PC-3 (cell line): ENCODE measurements at regions not wholly inside any gene's neighbourhood (a gene's known extent, or its start where the extent isn't known, plus 50 kb on each side); places are given as distances from the start of the nearest gene placed in this dataset.
"Not testable (repeated sequence)": the region's sequence is repeated elsewhere in the genome, so short reads cannot be mapped to it uniquely, and the experiment has no call there.

ENCODE experiments used
- ATAC-seq: fragments of 200-7000 bp; cut with Tn5 transposase; 2 replicates; pipeline ENCODE4 v1.9.1; 2020; ENCODE audit warnings: mild to moderate bottlenecking, moderate library complexity
- BruUV-seq: library from RNA; stranded (reverse); fragments of 400-500 nt; replicated peaks from 2 replicates; lab custom pipeline; 2021; lab: Mats Ljungman, UMichigan
- CTCF ChIA-PET: fragments of 300-600 bp; sonication (Branson Sonifier 250); formaldehyde crosslinking; loops from one replicate; lab custom pipeline; 2022; ENCODE audit warnings: antibody characterized with exemption; lab: Charles Lee
- POLR2A ChIA-PET: fragments of 300-600 bp; sonication (Branson Sonifier 250); formaldehyde crosslinking; loops from one replicate; lab custom pipeline; 2022; ENCODE audit warnings: antibody characterized with exemption; ENCODE audit not compliant: unreplicated experiment; lab: Charles Lee
- DNase-seq: peaks from one replicate; pipeline ENCODE4 v3.0.0-alpha.2; 2015
- H2AFZ ChIP-seq: fragments of 300-600 bp; sonication (generic); 2 replicates; pipeline ENCODE4 v1.6.0; 2016; ENCODE audit warnings: antibody characterized with exemption, low read length
- H3F3A ChIP-seq: fragments of 300-600 bp; sonication (generic); one replicate; pipeline ENCODE4 v1.6.0; 2017; ENCODE audit warnings: antibody characterized with exemption, low read length, control low read depth, mild to moderate bottlenecking; ENCODE audit not compliant: unreplicated experiment
- H3K27ac ChIP-seq: fragments of 300-600 bp; sonication (generic); 2 replicates; pipeline ENCODE4 v1.5.1; 2016; ENCODE audit warnings: mild to moderate bottlenecking, low read length
- H3K27me3 ChIP-seq: fragments of 300-600 bp; sonication (generic); 2 replicates; pipeline ENCODE4 v1.6.1; 2016; ENCODE audit warnings: low read length, mixed read lengths
- H3K36me3 ChIP-seq: fragments of 300-600 bp; sonication (generic); 2 replicates; pipeline ENCODE4 v1.6.1; 2016; ENCODE audit warnings: low read depth, mixed run types, low read length, mixed read lengths
- H3K4me1 ChIP-seq: fragments of 300-600 bp; sonication (generic); 2 replicates; pipeline ENCODE4 v1.5.1; 2016; ENCODE audit warnings: low read length; ENCODE audit not compliant: insufficient read depth
- H3K4me2 ChIP-seq: fragments of 300-600 bp; sonication (generic); 2 replicates; pipeline ENCODE4 v1.6.0; 2016; ENCODE audit warnings: low read length
- H3K4me3 ChIP-seq: fragments of 300-600 bp; sonication (generic); 2 replicates; pipeline ENCODE4 v1.5.1; 2016; ENCODE audit warnings: mild to moderate bottlenecking, low read length, mixed read lengths
- H3K79me2 ChIP-seq: fragments of 300-600 bp; sonication (generic); 2 replicates; pipeline ENCODE4 v1.6.1; 2017; ENCODE audit warnings: low read length, mixed read lengths
- H3K9ac ChIP-seq: fragments of 300-600 bp; sonication (generic); 2 replicates; pipeline ENCODE4 v1.6.0; 2016; ENCODE audit warnings: mild to moderate bottlenecking, low read length
- H3K9me2 ChIP-seq: fragments of 300-600 bp; sonication (generic); replicated peaks from 2 replicates; pipeline ENCODE4 v1.6.1; 2016; ENCODE audit warnings: mixed run types, low read length, mixed read lengths
- H3K9me3 ChIP-seq: fragments of 300-600 bp; sonication (generic); 2 replicates; pipeline ENCODE4 v1.6.1; 2016; ENCODE audit warnings: low read length, mixed read lengths
- H4K20me1 ChIP-seq: fragments of 300-600 bp; sonication (generic); 2 replicates; pipeline ENCODE4 v1.6.1; 2016; ENCODE audit warnings: low read length, mixed read lengths
- EZH2 ChIP-seq: fragments of 300-600 bp; sonication (generic); IDR thresholded peaks from one replicate; pipeline ENCODE4 v1.6.1; 2017; ENCODE audit warnings: antibody characterized with exemption, mild to moderate bottlenecking, low read length; ENCODE audit not compliant: unreplicated experiment
- EZH2phosphoT487 ChIP-seq: fragments of 300-600 bp; sonication (generic); IDR thresholded peaks from 2 replicates; pipeline ENCODE4 v1.6.1; 2018; ENCODE audit warnings: mild to moderate bottlenecking, antibody characterized with exemption, low read length, borderline replicate concordance
- intact Hi-C: fragments of 100-400 bp; cut with micrococcal nuclease; formaldehyde crosslinking; loops from 2 replicates; pipeline ENCODE4 v1.9.0; 2023
- TF ChIP-seq, protein P1 (sequence below): fragments of 300-600 bp; sonication (generic); conservative IDR thresholded peaks from 2 replicates; pipeline ENCODE4 v1.5.1; 2017; ENCODE audit warnings: antibody characterized with exemption, low read depth, mild to moderate bottlenecking, low read length

DNA sequence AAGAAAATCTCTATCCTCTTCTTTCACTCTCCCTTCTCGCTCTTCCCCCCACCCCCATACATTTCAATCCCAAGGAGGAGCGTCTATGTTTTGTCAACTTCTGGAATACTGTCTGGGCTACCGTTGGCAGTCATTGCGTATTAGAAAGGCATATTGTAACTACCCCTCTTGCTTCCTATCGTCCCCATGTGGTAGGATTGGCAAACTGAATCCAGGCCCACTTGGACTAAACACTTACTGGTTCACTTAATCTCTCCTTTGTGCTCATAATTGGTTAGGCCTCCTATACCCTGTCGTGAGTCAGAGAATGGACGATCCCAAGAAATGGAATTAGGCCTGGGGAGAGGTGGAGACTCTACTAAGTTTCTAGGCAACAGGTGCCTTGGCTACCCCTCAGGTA lies 68.8 kb upstream of the SLC8A3 start:
- no peaks in the 10 kb centered on the region for H3K79me2 ChIP-seq
- intact Hi-C loops: no loop called here
- ChIA-PET CTCF (no interaction called here), POLR2A (no interaction called here)
- H3K4me1 ChIP-seq: 0 out of 2 replicates have a peak, but pooled peaks cover 3% of the 10 kb centered on the region
- no peak overlapping the region for H3K4me2 ChIP-seq
- H3K4me3 ChIP-seq: no peak overlapping the region
- no peaks in the 10 kb centered on the region for H3F3A ChIP-seq
- no peaks in the 10 kb centered on the region for H3K9me2 ChIP-seq
- H3K9me3 ChIP-seq: no peaks in the 10 kb centered on the region
- DNase-seq (peak; percentile 64), ATAC-seq (peak; percentile 52)
- no TSS peak for BruUV-seq
- H3K27ac ChIP-seq: no peak overlapping the region
- H2AFZ ChIP-seq: no peak overlapping the region
- H3K27me3 ChIP-seq: peaks cover 62% of the 10 kb centered on the region
- H3K9ac ChIP-seq: no peak overlapping the region
- no peak for TF ChIP-seq EZH2
- no peak for TF ChIP-seq EZH2phosphoT487
- TF ChIP-seq, protein P1, sequence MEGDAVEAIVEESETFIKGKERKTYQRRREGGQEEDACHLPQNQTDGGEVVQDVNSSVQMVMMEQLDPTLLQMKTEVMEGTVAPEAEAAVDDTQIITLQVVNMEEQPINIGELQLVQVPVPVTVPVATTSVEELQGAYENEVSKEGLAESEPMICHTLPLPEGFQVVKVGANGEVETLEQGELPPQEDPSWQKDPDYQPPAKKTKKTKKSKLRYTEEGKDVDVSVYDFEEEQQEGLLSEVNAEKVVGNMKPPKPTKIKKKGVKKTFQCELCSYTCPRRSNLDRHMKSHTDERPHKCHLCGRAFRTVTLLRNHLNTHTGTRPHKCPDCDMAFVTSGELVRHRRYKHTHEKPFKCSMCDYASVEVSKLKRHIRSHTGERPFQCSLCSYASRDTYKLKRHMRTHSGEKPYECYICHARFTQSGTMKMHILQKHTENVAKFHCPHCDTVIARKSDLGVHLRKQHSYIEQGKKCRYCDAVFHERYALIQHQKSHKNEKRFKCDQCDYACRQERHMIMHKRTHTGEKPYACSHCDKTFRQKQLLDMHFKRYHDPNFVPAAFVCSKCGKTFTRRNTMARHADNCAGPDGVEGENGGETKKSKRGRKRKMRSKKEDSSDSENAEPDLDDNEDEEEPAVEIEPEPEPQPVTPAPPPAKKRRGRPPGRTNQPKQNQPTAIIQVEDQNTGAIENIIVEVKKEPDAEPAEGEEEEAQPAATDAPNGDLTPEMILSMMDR: peak; percentile 78
- no peaks in the 10 kb centered on the region for H3K36me3 ChIP-seq
- no peaks in the 10 kb centered on the region for H4K20me1 ChIP-seq

DNA sequence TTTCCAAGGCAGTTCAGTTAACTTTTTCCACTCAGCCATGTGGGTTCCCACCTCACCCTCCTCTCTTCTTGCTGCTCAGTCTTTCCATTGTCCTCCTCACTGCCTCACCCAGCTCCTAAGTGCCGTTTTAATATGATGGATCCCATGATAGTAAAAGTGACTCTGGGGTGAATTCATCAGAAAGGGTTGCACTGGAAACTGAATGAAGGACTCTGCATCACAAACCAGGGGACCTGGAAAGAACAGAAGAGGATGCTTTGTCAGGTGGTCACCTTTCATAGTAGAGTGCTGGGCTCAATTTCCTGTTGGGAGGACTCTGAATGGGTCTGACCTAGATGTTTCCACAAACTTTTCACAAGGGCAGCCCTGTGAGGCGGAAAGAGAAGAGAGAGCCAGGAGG lies 67.8 kb upstream of the SLC8A3 start:
- H3K79me2 ChIP-seq: no peaks in the 10 kb centered on the region
- no peak overlapping the region for H3K27ac ChIP-seq
- no peaks in the 10 kb centered on the region for H3K9me2 ChIP-seq
- POLR2A ChIA-PET: no interaction called here
- intact Hi-C loops: no loop called here
- peaks cover 63% of the 10 kb centered on the region for H3K27me3 ChIP-seq
- no peak overlapping the region for H3K9ac ChIP-seq
- no peaks in the 10 kb centered on the region for H3K9me3 ChIP-seq
- DNase-seq: no peak
- CTCF ChIA-PET: no interaction called here
- H3K36me3 ChIP-seq: no peaks in the 10 kb centered on the region
- TF ChIP-seq, protein P1: no peak
- TF ChIP-seq EZH2phosphoT487 (no peak), EZH2 (no peak)
- no TSS peak for BruUV-seq
- no peak overlapping the region for H2AFZ ChIP-seq
- 0 out of 2 replicates have a peak, but pooled peaks cover 3% of the 10 kb centered on the region for H3K4me1 ChIP-seq
- no peaks in the 10 kb centered on the region for H3F3A ChIP-seq
- H3K4me2 ChIP-seq: no peak overlapping the region
- no peak overlapping the region for H3K4me3 ChIP-seq
- H4K20me1 ChIP-seq: no peaks in the 10 kb centered on the region
- no peak for ATAC-seq

DNA sequence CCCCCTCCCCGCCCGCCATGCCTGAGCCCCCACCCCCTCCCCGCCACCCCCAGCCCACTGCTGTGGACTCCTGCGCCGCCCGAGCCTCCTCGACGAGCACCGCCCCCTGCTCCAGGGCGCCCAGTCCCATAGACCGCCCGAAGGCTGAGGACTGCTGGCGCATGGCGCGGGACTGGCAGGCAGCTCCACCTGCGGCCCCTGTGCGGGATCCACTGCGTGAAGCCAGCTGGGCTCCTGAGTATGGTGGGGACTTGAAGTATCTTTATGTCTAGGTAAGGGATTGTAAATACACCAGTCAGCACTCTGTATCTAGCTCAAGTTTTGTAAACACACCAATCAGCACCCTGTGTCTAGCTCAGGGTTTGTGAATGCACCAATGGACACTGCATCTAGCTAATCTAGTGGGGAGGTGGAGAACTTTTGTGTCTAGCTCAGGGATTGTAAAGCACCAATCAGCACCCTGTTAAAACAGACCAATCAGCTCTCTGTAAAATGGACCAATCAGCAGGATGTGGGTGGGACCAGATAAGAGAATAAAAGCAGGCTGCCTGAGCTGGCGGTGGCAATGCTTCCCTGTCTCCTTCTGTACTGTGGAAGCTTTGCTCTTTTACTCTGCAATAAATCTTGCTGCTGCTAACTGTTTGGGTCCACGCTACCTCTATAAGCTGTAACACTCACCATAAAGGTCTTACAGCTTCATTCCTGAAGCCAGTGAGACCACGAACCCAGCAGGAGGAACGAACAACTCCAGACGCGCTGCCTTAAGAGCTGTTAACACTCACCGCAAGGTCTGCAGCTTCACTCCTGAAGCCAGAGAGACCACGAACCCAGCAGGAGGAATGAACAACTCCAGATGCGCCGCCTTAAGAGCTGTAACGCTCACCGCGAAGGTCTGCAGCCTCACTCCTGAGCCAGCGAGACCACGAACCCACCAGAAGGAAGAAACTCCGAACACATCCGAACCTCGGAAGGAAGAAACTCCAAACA lies 66.6 kb upstream of the SLC8A3 start:
- H3K27ac ChIP-seq, ATAC-seq, CTCF ChIA-PET, H3K9me3 ChIP-seq, H3K36me3 ChIP-seq, H3K4me2 ChIP-seq, H3K79me2 ChIP-seq, H3K9ac ChIP-seq, H3F3A ChIP-seq, H4K20me1 ChIP-seq, POLR2A ChIA-PET, BruUV-seq, H2AFZ ChIP-seq, H3K4me1 ChIP-seq, H3K9me2 ChIP-seq, H3K4me3 ChIP-seq, intact Hi-C loops: not testable (repeated sequence)
- peak; percentile 19 for DNase-seq
- H3K27me3 ChIP-seq: peaks cover 68% of the 10 kb centered on the region
